ENCODE measurements at regions not wholly inside any gene's neighbourhood (a gene's known extent, or its start where the extent isn't known, plus 50 kb on each side); places are given as distances from the start of the nearest gene placed in this dataset.

- ATAC-seq (ENCODE audit: insufficient read depth, low FRiP score) = no peak
- no peaks in the 10 kb centered on the region for H3K4me1 ChIP-seq (ENCODE audit: control insufficient read depth in 5 of 5, insufficient read depth in 5 of 5, low read length in 5 of 5)
- no peak overlapping the region for H3K9ac ChIP-seq (ENCODE audit: insufficient read depth in 1 of 2, low read length in 2 of 2)
- H3K27ac ChIP-seq (ENCODE audit: low read depth in 1 of 2, low read length in 1 of 2) = no peak overlapping the region
- no peak for DNase-seq
- H3K9me3 ChIP-seq (ENCODE audit: control insufficient read depth in 4 of 4, insufficient read depth in 3 of 4, low read length in 3 of 4) = no peaks in the 10 kb centered on the region
- 82 to 87% methylated on average over 3 of the region's 3 CpGs for WGBS, 2 donors
- H3K4me3 ChIP-seq = no peak overlapping the region
- TF ChIP-seq CTCF (IDR thresholded peaks at IDR 0.05; ENCODE audit: control extremely low read depth, extremely low read depth) = no peak
- H3K27me3 ChIP-seq (ENCODE audit: control insufficient read depth in 3 of 3, insufficient read depth in 3 of 3, low read length in 2 of 3) = no peaks in the 10 kb centered on the region
- H3K36me3 ChIP-seq (ENCODE audit: control insufficient read depth in 4 of 4, insufficient read depth in 4 of 4, low read length in 4 of 4) = no peaks in the 10 kb centered on the region
Measured at GRCh38 chr20:6942266-6942665, 174.8 kb downstream of the BMP2 start.

GRCh38 chr20:6944292-6944691 lies 176.8 kb downstream of the BMP2 start:
- ATAC-seq (ENCODE audit: insufficient read depth, low FRiP score) (no peak), DNase-seq (no peak)
- Histone ChIP-seq H3K9ac (ENCODE audit: insufficient read depth in 1 of 2, low read length in 2 of 2) (no peak overlapping the region), H3K27me3 (ENCODE audit: control insufficient read depth in 3 of 3, insufficient read depth in 3 of 3, low read length in 2 of 3) (no peaks in the 10 kb centered on the region), H3K4me3 (no peak overlapping the region), H3K9me3 (ENCODE audit: control insufficient read depth in 4 of 4, insufficient read depth in 3 of 4, low read length in 3 of 4) (no peaks in the 10 kb centered on the region), H3K36me3 (ENCODE audit: control insufficient read depth in 4 of 4, insufficient read depth in 4 of 4, low read length in 4 of 4) (no peaks in the 10 kb centered on the region), H3K27ac (ENCODE audit: low read depth in 1 of 2, low read length in 1 of 2) (no peak overlapping the region), H3K4me1 (ENCODE audit: control insufficient read depth in 5 of 5, insufficient read depth in 5 of 5, low read length in 5 of 5) (no peaks in the 10 kb centered on the region)
- TF ChIP-seq CTCF (IDR thresholded peaks at IDR 0.05; ENCODE audit: control extremely low read depth, extremely low read depth) = no peak
- 85 to 92% methylated on average over 4 of the region's 4 CpGs for WGBS, 2 donors

- H3K4me3 ChIP-seq = no peak overlapping the region
- no peak overlapping the region for H3K9ac ChIP-seq (ENCODE audit: insufficient read depth in 1 of 2, low read length in 2 of 2)
- H3K36me3 ChIP-seq (ENCODE audit: control insufficient read depth in 4 of 4, insufficient read depth in 4 of 4, low read length in 4 of 4) = no peaks in the 10 kb centered on the region
- no peak for ATAC-seq (ENCODE audit: insufficient read depth, low FRiP score)
- 58 to 82% methylated on average over 1 of the region's 1 CpG for WGBS, 2 donors
- H3K27ac ChIP-seq (ENCODE audit: low read depth in 1 of 2, low read length in 1 of 2) = no peak overlapping the region
- peaks cover 0 to 8% (median 0%) of the 10 kb centered on the region in 4 donors for H3K9me3 ChIP-seq (ENCODE audit: control insufficient read depth in 4 of 4, insufficient read depth in 3 of 4, low read length in 3 of 4)
- DNase-seq = no peak
- peaks cover 0 to 14% (median 11%) of the 10 kb centered on the region in 3 donors for H3K27me3 ChIP-seq (ENCODE audit: control insufficient read depth in 3 of 3, insufficient read depth in 3 of 3, low read length in 2 of 3)
- no peaks in the 10 kb centered on the region for H3K4me1 ChIP-seq (ENCODE audit: control insufficient read depth in 5 of 5, insufficient read depth in 5 of 5, low read length in 5 of 5)
- TF ChIP-seq CTCF (IDR thresholded peaks at IDR 0.05; ENCODE audit: control extremely low read depth, extremely low read depth) = no peak
Measured at GRCh38 chr20:6953611-6954010, 186.1 kb downstream of the BMP2 start.

- H3K4me1 ChIP-seq (ENCODE audit: control insufficient read depth in 5 of 5, insufficient read depth in 5 of 5, low read length in 5 of 5) = peaks cover 0 to 4% (median 0%) of the 10 kb centered on the region in 5 donors
- H3K27ac ChIP-seq (ENCODE audit: low read depth in 1 of 2, low read length in 1 of 2) = no peak overlapping the region
- H3K9me3 ChIP-seq (ENCODE audit: control insufficient read depth in 4 of 4, insufficient read depth in 3 of 4, low read length in 3 of 4) = peaks cover 0 to 8% (median 0%) of the 10 kb centered on the region in 4 donors
- no peak overlapping the region for H3K4me3 ChIP-seq
- H3K9ac ChIP-seq (ENCODE audit: insufficient read depth in 1 of 2, low read length in 2 of 2) = no peak overlapping the region
- no peak for DNase-seq
- peaks cover 0 to 14% (median 11%) of the 10 kb centered on the region in 3 donors for H3K27me3 ChIP-seq (ENCODE audit: control insufficient read depth in 3 of 3, insufficient read depth in 3 of 3, low read length in 2 of 3)
- H3K36me3 ChIP-seq (ENCODE audit: control insufficient read depth in 4 of 4, insufficient read depth in 4 of 4, low read length in 4 of 4) = no peaks in the 10 kb centered on the region
- TF ChIP-seq CTCF (IDR thresholded peaks at IDR 0.05; ENCODE audit: control extremely low read depth, extremely low read depth) = no peak
- 67 to 74% methylated on average over 2 of the region's 2 CpGs for WGBS, 2 donors
- ATAC-seq (ENCODE audit: insufficient read depth, low FRiP score) = no peak
Measured at GRCh38 chr20:6954219-6954618, 186.7 kb downstream of the BMP2 start.

All from lung (tissue), 11 donors.